ENCODE measurements at regions not wholly inside any gene's neighbourhood (a gene's known extent, or its start where the extent isn't known, plus 50 kb on each side); places are given as distances from the start of the nearest gene placed in this dataset.
A peak's percentile ranks its signal among the peaks of the same experiment; 100 is the strongest.

DNA sequence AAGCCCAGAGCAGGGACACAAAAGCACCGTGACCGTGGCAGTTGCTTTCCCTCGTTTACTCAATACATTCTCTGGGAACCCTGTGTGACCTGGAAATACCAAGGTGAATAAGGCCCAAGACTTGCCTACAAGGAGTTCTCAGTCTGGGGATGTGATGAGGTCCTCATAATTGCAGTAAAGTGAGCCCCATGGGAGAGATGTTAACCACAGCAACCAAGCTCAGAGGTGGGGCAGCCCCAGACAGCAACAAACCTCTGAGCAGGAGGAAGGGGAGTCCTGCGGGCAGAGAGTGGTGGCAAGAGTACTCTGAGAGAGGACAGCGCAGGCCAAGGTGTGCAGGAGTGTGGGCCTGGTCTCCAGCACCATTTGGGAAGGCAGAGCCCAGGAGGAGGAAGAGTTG, 91.6 kb downstream of the TTC32 start:
- no peak for DNase-seq (ENCODE audit: low read depth in 4 of 4, low spot score in 3 of 4)

DNA sequence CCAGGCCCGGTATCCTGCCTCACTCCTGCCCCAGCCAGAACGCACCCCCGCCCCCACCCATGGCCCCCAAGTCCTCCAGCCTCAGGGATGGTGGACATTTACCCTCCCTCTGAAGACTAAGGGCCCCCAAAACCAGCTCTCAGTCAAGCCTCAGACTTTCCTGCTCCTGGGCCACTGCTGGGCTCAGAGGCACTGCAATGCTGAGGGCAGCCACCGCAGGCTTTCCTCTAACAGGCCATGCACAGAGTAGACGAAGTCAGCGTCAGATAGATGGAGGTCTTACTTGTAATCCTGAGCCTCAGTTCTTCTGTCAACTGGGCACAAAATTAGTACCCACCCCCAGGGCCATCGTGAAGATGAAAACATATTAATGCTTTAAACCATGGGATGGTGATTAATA, 92.6 kb downstream of the TTC32 start:
- DNase-seq (ENCODE audit: low read depth in 4 of 4, low spot score in 3 of 4): no peak

DNA sequence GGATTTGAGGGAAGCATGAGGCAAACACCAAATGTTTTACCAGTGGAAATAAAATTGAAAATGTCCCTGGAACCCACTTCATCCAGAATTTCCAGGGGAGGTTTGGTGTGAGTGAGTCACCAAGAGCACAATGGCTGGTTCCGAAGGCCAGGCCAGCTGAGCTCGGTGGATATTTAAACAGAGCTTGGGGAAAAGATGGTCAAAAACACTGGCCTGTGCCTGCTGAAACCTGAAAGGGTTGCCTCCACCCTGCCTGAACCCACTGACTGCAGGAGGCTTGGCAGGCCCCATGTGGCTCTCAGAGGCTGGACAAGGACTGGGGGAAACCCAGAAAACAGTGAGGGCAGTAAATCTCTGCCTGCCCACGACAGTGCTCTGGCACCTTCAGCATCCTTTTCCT, 93.9 kb downstream of the TTC32 start:
- no peak for DNase-seq (ENCODE audit: low read depth in 4 of 4, low spot score in 3 of 4)

DNA sequence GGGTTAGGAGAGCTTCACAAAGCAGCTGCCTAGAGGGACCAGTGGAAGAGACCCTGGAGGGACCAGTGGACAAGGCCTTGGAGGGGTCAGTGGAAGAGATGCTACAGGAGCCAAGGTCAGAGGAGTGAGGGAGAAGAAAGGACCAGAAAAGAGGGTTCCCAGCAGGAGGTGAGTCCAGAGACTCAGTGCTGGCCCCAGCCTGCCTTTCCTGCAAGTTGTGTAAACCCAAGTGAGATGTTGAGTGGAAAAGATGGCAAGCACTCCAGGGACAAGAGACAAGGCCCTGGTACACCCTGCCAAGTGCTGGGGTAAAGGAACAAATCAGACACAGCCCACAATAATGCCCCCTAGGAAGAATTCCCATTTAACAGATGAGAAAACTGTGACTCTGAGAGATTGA, 94.4 kb downstream of the TTC32 start:
- DNase-seq (ENCODE audit: low read depth in 4 of 4, low spot score in 3 of 4): no peak

DNA sequence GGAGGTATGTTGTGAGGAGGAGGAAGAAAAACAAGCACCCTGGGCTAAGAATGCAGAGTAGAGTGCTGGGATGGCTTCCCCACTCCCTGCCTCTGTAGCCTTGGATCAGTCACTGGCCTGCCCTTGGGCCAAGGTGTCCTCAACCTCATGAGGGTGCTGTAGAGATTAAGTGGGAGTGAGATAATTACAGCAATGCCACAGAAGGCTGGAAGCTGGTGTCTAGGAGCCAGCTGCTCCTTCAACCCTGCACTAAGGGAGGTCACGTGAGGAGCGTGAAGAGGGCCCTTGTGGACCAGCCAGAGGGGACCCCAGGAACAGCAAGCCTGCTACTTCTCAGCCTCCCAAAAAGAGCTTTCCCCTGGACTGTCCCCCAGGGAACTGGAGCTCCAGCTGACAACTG, 95.2 kb downstream of the TTC32 start:
- DNase-seq (ENCODE audit: low read depth in 4 of 4, low spot score in 3 of 4): no peak

DNA sequence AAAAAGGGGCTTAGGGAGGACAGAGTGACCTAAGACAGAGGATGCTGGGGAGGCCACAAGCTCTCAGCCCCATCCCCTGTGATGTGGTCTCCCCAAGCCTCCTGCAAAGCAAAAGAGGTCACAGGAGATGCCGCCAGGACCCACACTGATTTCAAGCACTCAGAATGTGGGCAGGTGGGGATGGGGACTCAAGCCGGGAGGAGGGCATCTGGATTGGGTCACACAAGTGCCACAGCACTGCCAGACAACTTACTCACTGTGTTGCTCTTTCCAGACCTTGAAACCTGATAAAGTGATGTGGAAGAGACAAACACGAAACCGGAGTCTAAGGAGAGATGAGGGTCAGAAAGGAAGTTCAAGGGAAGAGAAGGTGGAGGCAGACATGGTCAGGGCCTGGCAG, 95.7 kb downstream of the TTC32 start:
- no peak for DNase-seq (ENCODE audit: low read depth in 4 of 4, low spot score in 3 of 4)

DNA sequence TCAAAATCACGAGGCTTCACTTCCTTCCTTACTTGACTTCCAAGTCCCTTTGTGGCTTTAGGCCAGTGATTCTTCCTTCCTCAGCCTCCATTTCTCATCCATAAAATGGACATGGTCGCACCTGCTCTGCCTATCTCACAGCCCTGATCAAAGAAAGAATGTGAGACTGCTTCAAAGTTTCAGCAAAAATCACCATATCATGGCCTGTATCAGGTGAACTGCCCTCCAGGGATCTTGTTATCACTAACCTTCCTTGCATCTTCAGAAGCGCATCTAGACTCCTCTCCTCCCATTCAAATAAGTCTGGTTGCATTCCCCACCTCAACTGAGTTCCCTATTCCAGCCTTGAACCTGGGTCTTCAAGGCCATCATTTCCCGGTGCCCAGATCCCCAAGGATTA, 96.5 kb downstream of the TTC32 start:
- no peak for DNase-seq (ENCODE audit: low read depth in 4 of 4, low spot score in 3 of 4)

DNA sequence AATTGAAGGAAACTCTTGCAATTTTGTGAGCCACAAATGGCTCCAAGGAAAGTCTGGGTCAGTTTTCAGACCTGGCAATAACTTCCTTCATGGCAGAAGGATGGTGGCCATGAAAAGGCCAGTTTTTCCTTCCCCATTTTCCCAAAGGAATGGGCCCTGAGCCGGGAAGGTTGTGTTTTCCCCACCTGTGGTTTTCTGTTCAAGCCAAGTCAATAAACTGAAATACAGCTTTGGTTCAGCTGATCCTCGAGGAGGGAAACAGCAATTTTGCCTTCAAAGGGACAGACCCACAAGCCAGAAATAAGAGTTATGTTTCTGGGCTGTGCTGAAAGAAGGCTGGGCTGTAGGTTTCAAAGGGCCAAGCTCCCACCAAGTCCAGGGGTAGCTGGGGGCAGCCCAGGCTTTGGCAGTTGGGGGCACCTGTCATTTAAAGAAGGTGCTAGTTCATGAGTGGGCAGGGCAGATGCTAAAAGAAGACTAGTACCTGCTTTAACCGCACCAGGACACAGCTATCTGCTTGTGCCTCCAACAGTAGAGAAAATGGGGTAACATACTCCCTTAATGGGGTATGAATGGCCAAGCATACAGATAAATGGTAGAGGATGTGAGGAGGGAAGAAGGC, 97.0 kb downstream of the TTC32 start:
- DNase-seq (ENCODE audit: low read depth in 4 of 4, low spot score in 3 of 4): no peak

DNA sequence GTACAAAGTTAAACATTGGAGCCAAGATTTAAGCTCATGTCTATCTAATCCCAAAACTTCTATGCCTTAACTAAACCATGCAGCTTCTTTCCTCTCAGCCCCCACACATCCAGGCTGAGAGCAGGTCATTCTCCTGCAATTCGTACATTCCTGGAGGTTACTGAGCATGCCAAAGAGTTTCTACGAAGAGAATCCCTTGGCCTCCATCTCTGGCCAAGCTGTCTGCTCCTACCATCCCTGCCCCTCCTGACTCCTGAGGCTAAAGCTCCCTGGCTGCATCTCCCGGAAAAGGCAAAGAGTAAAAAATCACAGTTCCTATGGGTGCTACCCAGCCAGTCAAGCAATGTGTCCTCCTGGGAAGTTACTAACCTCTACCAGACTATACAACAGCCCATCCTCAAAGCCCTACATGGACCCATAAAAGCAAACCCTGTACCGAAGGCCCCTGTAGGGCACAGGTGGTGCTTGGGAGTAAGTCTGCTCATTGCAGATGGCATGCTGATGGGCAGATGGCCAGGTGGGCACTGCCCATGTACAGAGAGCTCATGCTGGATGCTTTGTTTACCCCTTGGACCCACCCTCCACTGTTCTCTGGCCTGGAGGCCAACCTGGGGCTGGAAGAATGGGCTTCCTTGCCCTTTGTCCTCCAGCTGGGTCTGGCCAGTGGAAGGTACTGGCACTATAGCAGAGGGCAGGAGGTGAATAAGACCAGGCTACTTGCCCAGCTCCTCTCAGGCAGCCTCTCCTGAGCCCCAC, 99.5 kb downstream of the TTC32 start:
- no peak for DNase-seq (ENCODE audit: low read depth in 4 of 4, low spot score in 3 of 4)

DNA sequence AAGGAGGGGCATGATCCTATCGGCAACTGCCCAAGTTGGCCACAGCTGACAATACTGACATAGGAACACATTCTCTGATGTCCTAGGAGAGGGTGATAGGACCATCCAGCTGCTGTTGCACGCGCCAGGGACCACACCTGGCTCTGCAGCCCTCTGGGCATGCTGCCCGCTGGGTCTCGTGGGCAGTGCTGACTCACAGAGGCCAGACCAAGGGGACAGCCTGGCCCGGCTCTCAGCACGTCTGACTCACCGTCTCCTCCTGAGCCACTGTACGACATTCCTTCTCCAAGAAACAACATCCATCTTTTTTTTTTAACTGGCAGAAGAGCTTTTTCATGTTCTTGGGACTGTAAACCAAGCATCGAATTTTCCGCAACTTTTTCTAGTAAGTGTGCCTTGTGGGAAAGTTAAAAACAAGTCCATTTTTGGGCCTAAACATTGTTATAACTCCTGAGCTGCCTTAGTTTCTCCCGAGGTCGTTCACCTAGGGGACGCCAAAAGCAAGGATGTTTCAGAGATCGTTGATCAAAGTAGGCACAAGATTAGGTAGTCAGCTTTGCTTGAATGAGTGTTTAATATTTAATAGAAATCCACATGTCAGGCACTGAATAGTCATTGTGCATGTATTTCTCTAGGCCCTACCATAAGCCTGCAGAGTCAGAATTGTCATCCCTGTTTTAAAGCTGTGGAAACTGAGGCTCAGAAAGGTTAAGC, 100.3 kb downstream of the TTC32 start:
- DNase-seq (ENCODE audit: low read depth in 4 of 4, low spot score in 3 of 4): peak in 1 of 4 donors; percentile 33

DNA sequence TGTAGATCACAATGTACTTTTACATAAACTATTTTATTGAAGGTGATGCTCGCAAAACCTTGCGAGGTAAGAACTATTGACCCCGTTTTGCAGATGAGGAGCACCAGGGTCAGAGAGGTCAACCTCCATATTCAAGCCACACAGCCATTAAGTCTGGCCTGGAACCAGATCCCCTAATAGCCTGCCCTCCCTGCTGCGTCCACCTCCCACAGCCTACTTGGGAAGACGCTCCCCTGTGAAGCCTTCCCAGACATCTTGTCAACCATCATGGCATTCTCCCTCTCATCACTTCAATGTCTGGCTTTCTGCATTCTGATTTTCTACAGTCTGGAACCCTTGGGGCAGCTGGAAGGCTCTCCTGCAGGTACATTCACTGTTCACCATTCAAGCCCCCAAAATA, 101.0 kb downstream of the TTC32 start:
- DNase-seq (ENCODE audit: low read depth in 4 of 4, low spot score in 3 of 4): no peak

DNA sequence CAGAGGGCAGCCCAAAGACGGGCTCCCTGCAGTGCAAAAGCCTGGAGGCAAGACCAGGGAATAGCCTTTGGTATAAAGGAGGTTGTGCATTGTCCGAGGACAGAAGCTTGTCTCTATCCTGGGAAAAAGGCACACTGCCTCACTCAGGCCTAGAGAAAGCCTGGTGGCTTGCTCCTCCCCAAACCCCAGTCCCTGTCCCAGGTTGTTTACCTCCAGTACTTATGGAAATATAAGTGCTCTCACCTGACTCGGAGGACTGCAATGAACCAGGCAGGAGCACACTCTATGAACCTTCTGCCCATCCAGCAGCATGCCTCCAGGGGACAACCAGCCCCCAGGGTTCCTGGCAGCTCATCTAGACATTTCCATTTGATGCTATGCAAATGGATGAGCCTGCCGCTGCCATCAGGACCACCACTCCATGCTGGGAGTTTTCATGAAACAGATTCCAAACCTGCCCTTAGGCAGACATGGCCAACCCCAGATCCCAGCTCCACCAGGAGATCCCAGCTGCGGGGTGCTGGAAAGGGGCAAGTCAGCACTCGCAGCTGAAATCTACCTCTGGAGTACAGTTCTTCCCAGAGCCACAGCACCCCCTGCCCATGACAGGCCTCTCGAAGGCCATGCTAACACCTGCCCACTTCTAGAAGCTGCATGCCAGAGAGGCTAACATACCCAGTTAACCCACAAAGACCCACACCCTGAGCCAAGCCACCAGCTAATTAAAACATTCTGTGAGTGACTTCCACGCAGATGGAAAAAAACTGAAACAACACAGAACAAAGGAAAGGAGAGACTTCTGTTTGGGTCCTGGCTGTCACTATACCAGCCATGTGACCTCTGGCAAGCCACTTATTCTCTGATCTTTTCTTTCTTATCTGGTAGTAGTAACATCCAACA, 101.7 kb downstream of the TTC32 start:
- DNase-seq (ENCODE audit: low read depth in 4 of 4, low spot score in 3 of 4): no peak

DNA sequence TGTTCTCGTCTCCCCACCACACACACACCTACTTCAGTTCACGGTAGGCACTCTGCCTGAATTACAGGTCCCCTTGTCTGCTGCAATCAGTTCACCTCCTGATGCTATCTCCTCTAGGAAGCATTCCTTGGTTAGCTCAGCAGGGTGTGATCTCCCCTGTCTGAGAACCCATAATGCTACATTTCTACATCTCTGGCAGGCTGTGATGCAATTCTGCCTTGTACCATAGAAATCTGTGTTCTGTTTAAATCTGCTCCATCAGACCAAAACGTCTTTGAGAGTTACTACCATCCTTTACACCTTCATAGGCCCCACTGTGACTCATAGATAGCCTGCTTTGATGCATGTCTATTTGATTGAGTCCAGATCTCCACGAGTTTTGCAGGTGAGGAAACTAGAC, 103.9 kb downstream of the TTC32 start:
- no peak for DNase-seq (ENCODE audit: low read depth in 4 of 4, low spot score in 3 of 4)

DNA sequence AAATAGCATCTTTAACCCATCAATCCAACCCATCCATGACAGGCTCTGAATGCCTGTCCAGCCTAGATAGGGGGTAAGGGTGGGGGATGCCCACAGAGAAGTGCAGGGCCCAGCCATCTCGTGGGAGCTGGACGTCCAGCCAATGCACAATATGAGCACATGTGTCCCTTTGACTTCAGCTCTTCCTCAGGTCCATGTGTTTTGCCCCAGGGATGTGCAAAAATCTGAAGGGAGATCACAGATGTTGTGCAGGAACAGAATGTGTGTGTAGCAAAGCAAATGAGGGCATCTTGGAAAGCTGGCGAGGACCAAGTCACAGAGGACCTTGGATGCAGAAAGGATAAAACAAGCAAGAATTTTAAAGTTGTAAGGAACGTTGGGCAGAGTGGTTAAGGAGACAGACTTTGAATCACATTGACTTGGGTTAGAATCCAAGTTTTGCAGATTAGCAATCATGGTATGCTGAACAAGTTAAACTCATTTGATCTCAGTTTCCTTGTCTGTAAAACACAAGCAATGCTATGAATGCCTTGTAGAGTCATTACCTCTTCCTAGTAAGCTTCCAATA, 104.5 kb downstream of the TTC32 start:
- DNase-seq (ENCODE audit: low read depth in 4 of 4, low spot score in 3 of 4): no peak

DNA sequence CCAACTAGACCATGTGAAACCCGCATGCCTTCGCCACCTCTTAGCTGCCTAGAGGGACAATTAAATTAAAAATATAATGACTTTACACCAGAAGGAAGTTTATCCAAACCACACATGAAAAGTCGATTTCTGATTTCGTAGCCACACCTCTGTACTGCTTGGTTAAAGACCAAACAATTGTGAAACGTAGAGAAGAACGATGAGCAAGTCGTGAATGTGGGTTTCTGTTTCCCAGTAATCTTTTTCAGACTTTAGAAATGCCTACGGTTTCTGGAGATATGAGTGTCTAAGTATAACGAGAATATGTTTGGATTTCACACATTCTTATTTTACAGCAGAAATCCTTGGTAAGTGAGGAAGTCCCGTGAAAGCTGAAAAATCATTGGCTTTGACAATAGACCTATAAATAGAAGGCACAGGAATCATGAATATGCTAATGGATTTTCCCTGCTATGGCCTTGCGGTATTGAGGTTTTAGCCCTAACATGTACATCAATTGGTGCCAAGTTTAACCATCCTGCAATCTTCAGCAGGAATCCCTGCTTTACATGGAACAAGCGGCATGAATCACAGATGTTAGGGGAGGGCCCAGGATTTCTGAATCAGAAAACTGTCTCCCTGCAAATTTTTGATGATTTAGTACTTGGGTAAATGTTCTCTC, 105.6 kb downstream of the TTC32 start:
- DNase-seq (ENCODE audit: low read depth in 4 of 4, low spot score in 3 of 4): no peak

DNA sequence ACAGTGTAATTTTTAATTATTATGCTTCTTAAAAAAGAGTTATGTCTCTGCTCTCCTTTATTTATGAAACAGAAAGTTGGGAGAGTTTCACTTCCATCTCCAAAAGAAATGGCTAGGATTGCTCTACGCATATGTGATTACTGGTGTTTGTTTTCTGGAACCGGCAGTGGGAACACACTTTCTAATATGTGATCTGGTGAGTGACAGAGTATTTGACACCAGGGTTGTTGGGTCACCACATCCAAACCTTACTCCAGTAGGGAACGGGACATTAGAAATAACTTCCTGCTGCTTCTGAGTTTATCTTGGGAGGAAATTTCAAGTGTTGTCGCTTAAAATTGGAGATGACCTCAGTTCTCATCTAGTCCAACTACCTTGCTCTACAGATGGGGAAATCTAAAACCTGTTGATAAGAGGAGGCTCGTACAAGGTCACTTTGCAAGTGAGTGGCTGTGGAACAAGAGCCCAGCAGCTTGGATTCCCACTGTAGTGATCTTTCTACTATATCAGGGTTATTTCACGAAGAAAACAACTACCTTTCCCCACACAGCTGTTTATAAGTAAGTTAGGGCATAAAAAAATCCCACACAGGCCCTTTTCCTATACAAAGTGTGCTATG, 108.5 kb downstream of the TTC32 start:
- DNase-seq (ENCODE audit: low read depth in 4 of 4, low spot score in 3 of 4): no peak

DNA sequence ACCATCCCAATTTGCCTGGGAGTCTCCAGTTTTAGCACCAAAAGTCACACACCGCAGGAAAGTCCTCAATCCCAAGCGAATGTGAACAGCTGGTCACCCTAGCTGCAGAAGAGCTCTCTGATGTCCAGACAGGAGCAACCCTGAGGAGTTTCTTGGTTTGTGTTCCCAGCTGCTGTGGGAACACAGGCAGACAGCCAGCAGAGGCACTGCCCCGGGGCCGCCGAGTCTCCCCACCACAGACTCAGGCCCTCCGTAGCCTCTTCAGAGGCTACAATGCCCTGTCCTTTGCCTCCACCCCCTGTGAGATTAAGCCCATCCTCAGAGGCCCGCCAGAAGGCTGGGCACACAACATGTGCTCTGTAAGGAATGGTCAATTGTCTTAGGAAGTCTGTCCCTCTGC, 111.5 kb downstream of the TTC32 start:
- no peak for DNase-seq (ENCODE audit: low read depth in 4 of 4, low spot score in 3 of 4)

DNA sequence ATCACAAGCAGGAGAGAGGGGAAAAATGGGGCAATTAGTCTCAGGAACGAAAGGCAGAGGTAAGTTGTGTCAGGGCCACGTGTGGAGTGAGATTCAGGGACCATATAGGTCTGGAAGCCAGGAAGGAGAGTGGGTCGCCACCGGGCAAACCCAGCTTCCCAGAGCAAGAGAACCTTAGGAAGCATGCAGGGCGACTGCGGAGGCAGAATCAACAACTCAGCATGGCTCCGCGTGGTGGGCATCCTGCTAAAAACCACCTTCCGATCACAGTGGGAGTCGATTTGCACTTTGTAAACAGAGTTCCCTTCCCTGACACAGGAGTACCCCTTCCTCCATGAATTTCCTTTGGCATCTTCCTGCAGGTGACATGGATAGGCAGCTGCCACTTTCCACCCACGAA, 114.6 kb downstream of the TTC32 start:
- no peak for DNase-seq (ENCODE audit: low read depth in 4 of 4, low spot score in 3 of 4)

DNA sequence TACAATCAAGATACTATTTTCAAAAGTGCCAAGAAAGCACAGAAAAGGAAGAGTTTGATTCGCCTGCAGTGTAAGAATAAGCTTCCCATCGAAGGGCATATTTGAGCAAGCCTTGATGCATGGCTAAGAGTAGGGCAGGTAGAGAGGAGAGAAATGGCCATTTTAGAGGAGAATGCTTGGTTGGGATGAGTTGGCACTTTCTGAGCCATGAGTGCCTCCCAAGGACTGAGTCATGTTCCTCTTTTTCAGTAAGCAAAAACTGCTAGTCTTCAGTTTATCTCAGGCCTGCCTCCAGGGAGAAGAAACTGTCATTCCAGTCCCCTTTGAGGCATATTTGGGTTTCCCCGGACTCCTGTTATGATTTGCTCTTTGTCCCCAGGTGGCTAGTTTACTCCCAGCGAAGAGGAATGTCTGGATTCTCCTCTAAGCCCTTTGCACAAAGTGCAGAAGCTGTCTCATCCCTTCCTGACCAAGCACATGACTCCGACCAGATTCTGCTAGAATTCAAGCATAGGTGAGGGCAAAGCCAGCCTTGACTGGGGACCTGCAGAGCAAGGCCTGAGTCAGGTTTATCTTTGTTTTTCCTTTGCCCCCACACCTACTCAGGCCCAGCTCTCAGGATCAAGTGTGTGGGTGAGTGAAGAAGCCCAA, 115.2 kb downstream of the TTC32 start:
- no peak for DNase-seq (ENCODE audit: low read depth in 4 of 4, low spot score in 3 of 4)

All from left renal pelvis (tissue), 4 donors.